ENCODE measurements at regions not wholly inside any gene's neighbourhood (a gene's known extent, or its start where the extent isn't known, plus 50 kb on each side); places are given as distances from the start of the nearest gene placed in this dataset.
A peak's percentile ranks its signal among the peaks of the same experiment; 100 is the strongest.

DNA sequence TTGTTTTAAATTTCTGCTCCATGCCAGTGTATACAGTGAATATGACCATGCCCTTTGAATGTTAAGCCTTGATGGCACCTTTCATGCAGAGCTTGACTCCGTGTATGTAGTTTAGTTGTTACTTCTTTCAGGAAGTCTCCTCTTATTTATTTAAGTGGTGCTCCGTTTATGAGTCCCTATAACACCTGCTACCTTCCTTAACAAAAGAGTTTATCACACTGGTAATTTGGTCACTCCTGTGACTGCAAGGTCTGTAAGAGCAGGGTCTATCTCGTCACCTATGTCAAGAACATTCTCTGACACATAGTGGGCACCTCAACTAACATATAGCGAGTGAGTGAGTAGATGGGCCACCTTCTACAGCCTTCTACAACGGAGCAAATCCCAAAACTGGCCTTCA is 152.5 kb downstream of the CCDC34 start (continued):
- TF ChIP-seq TOE1 (IDR thresholded peaks at IDR 0.05; ENCODE audit: borderline replicate concordance) (no peak), TOE1 (CRISPR knock-in tag; IDR thresholded peaks at IDR 0.05; ENCODE audit: borderline replicate concordance, low read depth) (no peak), TCF3 (CRISPR knock-in tag; IDR thresholded peaks at IDR 0.05) (no peak)

DNA sequence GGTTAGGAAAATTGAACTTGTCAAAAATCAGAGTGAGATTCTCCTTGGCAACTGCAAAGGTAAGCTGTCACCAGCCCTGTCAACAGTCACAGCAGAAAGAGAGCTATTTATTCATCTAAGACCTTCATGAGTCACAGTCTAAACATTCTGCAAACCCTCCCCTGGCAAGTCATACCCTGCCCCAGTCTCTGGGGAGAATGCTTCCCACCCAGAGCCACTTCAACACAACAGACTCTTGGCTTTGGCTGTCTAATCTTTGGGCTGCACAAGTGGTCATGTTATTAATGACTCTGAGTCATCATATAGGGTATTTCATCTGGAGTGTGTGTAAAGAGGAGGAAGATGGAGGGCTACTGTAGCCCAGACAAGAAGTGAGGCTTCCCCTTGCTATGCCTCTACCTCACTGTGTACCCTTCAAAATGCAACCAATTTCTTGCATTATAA is 153.4 kb downstream of the CCDC34 start:
- no TSS peak for BruUV-seq (replicated peaks)
- Histone ChIP-seq H3K27ac (ENCODE audit: extremely low read depth, low read depth, low read length) (no peak overlapping the region; the same call in 2 of the 3 replicates), H3K9me1 (ENCODE audit: control insufficient read depth, insufficient read depth, low read length) (no peaks in the 10 kb centered on the region), H3K27me3 (ENCODE audit: control insufficient read depth in 2 of 2, insufficient read depth in 2 of 2, low read length in 2 of 2) (no peaks in the 10 kb centered on the region), H3K4me2 (ENCODE audit: insufficient read depth, low read length) (no peak overlapping the region), H3K9me3 (replicated peaks; ENCODE audit: control insufficient read depth, insufficient read depth, low read depth, low read length) (no peaks in the 10 kb centered on the region), H3K9ac (ENCODE audit: insufficient read depth in 1 of 2, low read depth in 2 of 2, low read length in 2 of 2) (no peak overlapping the region), H4K20me1 (replicated peaks; ENCODE audit: control insufficient read depth, insufficient read depth, low read length) (no peaks in the 10 kb centered on the region), H3K79me2 (ENCODE audit: control insufficient read depth, insufficient read depth, low read length) (no peaks in the 10 kb centered on the region), H2AFZ (ENCODE audit: low read depth, low read length) (no peak overlapping the region), H3K36me3 (ENCODE audit: control insufficient read depth, insufficient read depth, low read length) (no peaks in the 10 kb centered on the region; the same call in 2 of the 3 replicates), H3K4me3 (no peak overlapping the region), H3K4me1 (replicated peaks in 1 of 2; ENCODE audit: control insufficient read depth in 2 of 2, insufficient read depth in 2 of 2, low read length in 2 of 2) (peaks cover 10 to 38% of the 10 kb centered on the region in 2 experiments; a peak in 4 of 5 replicates)
- ChIA-PET CTCF (ENCODE audit: low intra/inter-chr PET ratio) (no interaction called here), POLR2A (interaction anchor here (0.6 to 1.5 kb wide), 6 partner anchors 10 to 182 kb away, joined by 3 to 9 read pairs (median 4); no protein-coding TSS in a partner anchor)
- DNase-seq (ENCODE audit: extremely low read depth in 1 of 4, low spot score in 3 of 4), result peak; percentile 36 to 81 (median 56)
- in situ Hi-C loops (cut with MboI), result no loop called here
- peak; percentile 72 for ATAC-seq
- FAIRE-seq, result peak; percentile 88
- intact Hi-C loops (cut with micrococcal nuclease), result no loop called here
- TF ChIP-seq RFX1 (IDR thresholded peaks at IDR 0.05), result peak; percentile 36; the same call in 1 of the 2 replicates
- peak; percentile 85 for TF ChIP-seq SMARCE1 (IDR thresholded peaks at IDR 0.05)
- 0 out of 4 replicates have a peak, but pooled peaks have one; percentile 32 to 55 for TF ChIP-seq TEAD1 (CRISPR knock-in tag; IDR thresholded peaks at IDR 0.05)
- peak; percentile 59 for TF ChIP-seq DACH1 (IDR thresholded peaks at IDR 0.05; ENCODE audit: partially characterized antibody)
- peak; percentile 90 for TF ChIP-seq JUND (IDR thresholded peaks at IDR 0.05; ENCODE audit: borderline replicate concordance, low read depth, low read length)
- TF ChIP-seq JUND (tag; IDR thresholded peaks at IDR 0.05; ENCODE audit: borderline replicate concordance, low read depth, low read length), result peak; percentile 83; the same call in 2 of the 3 replicates
- peak; percentile 12; the same call in 1 of the 2 replicates for TF ChIP-seq C11orf30 (IDR thresholded peaks at IDR 0.05; ENCODE audit: low read depth)
- TF ChIP-seq, protein P1, sequence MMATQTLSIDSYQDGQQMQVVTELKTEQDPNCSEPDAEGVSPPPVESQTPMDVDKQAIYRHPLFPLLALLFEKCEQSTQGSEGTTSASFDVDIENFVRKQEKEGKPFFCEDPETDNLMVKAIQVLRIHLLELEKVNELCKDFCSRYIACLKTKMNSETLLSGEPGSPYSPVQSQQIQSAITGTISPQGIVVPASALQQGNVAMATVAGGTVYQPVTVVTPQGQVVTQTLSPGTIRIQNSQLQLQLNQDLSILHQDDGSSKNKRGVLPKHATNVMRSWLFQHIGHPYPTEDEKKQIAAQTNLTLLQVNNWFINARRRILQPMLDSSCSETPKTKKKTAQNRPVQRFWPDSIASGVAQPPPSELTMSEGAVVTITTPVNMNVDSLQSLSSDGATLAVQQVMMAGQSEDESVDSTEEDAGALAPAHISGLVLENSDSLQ (IDR thresholded peaks at IDR 0.05), result peak; percentile 62
- TF ChIP-seq KDM1A (IDR thresholded peaks at IDR 0.05), result 0 out of 4 replicates have a peak, but pooled peaks of 1 of the 2 experiments have one; percentile 18
- TF ChIP-seq FOXJ3 (CRISPR knock-in tag; IDR thresholded peaks at IDR 0.05), result no peak
- TF ChIP-seq, protein P2, sequence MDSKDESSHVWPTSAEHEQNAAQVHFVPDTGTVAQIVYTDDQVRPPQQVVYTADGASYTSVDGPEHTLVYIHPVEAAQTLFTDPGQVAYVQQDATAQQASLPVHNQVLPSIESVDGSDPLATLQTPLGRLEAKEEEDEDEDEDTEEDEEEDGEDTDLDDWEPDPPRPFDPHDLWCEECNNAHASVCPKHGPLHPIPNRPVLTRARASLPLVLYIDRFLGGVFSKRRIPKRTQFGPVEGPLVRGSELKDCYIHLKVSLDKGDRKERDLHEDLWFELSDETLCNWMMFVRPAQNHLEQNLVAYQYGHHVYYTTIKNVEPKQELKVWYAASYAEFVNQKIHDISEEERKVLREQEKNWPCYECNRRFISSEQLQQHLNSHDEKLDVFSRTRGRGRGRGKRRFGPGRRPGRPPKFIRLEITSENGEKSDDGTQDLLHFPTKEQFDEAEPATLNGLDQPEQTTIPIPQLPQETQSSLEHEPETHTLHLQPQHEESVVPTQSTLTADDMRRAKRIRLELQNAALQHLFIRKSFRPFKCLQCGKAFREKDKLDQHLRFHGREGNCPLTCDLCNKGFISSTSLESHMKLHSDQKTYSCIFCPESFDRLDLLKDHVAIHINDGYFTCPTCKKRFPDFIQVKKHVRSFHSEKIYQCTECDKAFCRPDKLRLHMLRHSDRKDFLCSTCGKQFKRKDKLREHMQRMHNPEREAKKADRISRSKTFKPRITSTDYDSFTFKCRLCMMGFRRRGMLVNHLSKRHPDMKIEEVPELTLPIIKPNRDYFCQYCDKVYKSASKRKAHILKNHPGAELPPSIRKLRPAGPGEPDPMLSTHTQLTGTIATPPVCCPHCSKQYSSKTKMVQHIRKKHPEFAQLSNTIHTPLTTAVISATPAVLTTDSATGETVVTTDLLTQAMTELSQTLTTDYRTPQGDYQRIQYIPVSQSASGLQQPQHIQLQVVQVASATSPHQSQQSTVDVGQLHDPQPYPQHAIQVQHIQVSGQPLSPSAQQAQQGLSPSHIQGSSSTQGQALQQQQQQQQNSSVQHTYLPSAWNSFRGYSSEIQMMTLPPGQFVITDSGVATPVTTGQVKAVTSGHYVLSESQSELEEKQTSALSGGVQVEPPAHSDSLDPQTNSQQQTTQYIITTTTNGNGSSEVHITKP (IDR thresholded peaks at IDR 0.05; ENCODE audit: partially characterized antibody), result peak; percentile 20
- 0 out of 2 replicates have a peak, but pooled peaks have one; percentile 16 for TF ChIP-seq ZKSCAN1 (IDR thresholded peaks at IDR 0.05; ENCODE audit: low read depth, low read length)
- TF ChIP-seq CTBP1 (IDR thresholded peaks at IDR 0.05; ENCODE audit: borderline replicate concordance), result 0 out of 2 replicates have a peak, but pooled peaks have one; percentile 24
- TF ChIP-seq CBFA2T3 (IDR thresholded peaks at IDR 0.05), result peak; percentile 83
- peak; percentile 77 for TF ChIP-seq TCF3 (CRISPR knock-in tag; IDR thresholded peaks at IDR 0.05)
- TF ChIP-seq CBFA2T2 (conservative IDR thresholded peaks at IDR 0.05), result peak; percentile 68
- TF ChIP-seq PPARD (CRISPR knock-in tag; IDR thresholded peaks at IDR 0.05), result no peak

Measured in K562 (cell line).